Keratinocyte (primary cell): ENCODE measurements at regions not wholly inside any gene's neighbourhood (a gene's known extent, or its start where the extent isn't known, plus 50 kb on each side); places are given as distances from the start of the nearest gene placed in this dataset.
"Not testable (repeated sequence)": the region's sequence is repeated elsewhere in the genome, so short reads cannot be mapped to it uniquely, and the experiment has no call there.

Experiments
- DNase-seq: peaks from one replicate; pipeline ENCODE4 v3.0.0-alpha.2; 2011; ENCODE audit warnings: low read depth, missing footprints, low spot score
- FAIRE-seq: peaks from 2 replicates; lab custom pipeline; 2011; peaks lifted over from hg19 to GRCh38; lab: Jason Lieb, UNC
- H2AFZ ChIP-seq: 2 replicates; pipeline ENCODE4 v1.6.0; 2012; ENCODE audit warnings: low read length, control low read depth, inconsistent platforms; ENCODE audit not compliant: control insufficient read depth
- H3K27ac ChIP-seq: 2 replicates; pipeline ENCODE4 v1.5.1; 2011; ENCODE audit warnings: low read length; ENCODE audit not compliant: control insufficient read depth, insufficient read depth
- H3K27me3 ChIP-seq: 3 replicates; pipeline ENCODE4 v1.6.0; 2011; ENCODE audit warnings: low read length; ENCODE audit not compliant: control insufficient read depth, insufficient read depth; ENCODE audit errors: extremely low read depth
- H3K36me3 ChIP-seq, 2 experiments: 2 replicates in 1 of 2; 3 replicates in 1 of 2; pipeline ENCODE4 v1.5.1; 2011; ENCODE audit warnings: low read length in 2 of 2, mild to moderate bottlenecking in 1 of 2; ENCODE audit not compliant: control insufficient read depth in 2 of 2, insufficient read depth in 2 of 2; ENCODE audit errors: extremely low read depth in 1 of 2
- H3K4me1 ChIP-seq: 3 replicates; pipeline ENCODE4 v1.5.1; 2011; ENCODE audit warnings: low read length; ENCODE audit not compliant: control insufficient read depth, insufficient read depth; ENCODE audit errors: extremely low read depth
- H3K4me2 ChIP-seq: 3 replicates; pipeline ENCODE4 v1.6.0; 2011; ENCODE audit warnings: low read depth, low read length; ENCODE audit not compliant: control insufficient read depth, insufficient read depth; ENCODE audit errors: extremely low read depth
- H3K4me3 ChIP-seq, 3 experiments: fragments of 200-600 bp in 1 of 3; sonication (generic) in 1 of 3; 2 replicates in 2 of 3; 3 replicates in 1 of 3; pipeline ENCODE4 v1.5.1; 2011 to 2016; ENCODE audit warnings: low read length in 3 of 3, mild to moderate bottlenecking in 3 of 3, control low read depth in 2 of 3, inconsistent platforms in 1 of 3, low read depth in 1 of 3, mixed read lengths in 1 of 3, mixed run types in 1 of 3, moderate library complexity in 1 of 3; ENCODE audit not compliant: control insufficient read depth in 2 of 3, insufficient read depth in 2 of 3; ENCODE audit errors: extremely low read depth in 1 of 3
- H3K79me2 ChIP-seq: 2 replicates; pipeline ENCODE4 v1.6.0; 2012; ENCODE audit warnings: low read length; ENCODE audit not compliant: control insufficient read depth, insufficient read depth
- H3K9ac ChIP-seq: 3 replicates; pipeline ENCODE4 v1.6.0; 2011; ENCODE audit warnings: low read length; ENCODE audit not compliant: control insufficient read depth, insufficient read depth; ENCODE audit errors: extremely low read depth
- H3K9me1 ChIP-seq: 3 replicates; pipeline ENCODE4 v1.6.0; 2011; ENCODE audit warnings: low read length; ENCODE audit not compliant: control insufficient read depth, insufficient read depth; ENCODE audit errors: extremely low read depth
- H3K9me3 ChIP-seq: 2 replicates; pipeline ENCODE4 v1.5.1; 2012; ENCODE audit warnings: low read depth, low read length; ENCODE audit not compliant: control insufficient read depth
- H4K20me1 ChIP-seq: 3 replicates; pipeline ENCODE4 v1.6.0; 2011; ENCODE audit warnings: low read length; ENCODE audit not compliant: control insufficient read depth, insufficient read depth; ENCODE audit errors: extremely low read depth
- EZH2 ChIP-seq: IDR thresholded peaks from one replicate; pipeline ENCODE4 v1.6.1; 2012; ENCODE audit warnings: inconsistent platforms, mild to moderate bottlenecking, low read length, moderate library complexity
- dilution Hi-C: fragments of 300-500 bp; cut with MboI; formaldehyde crosslinking; loops from one replicate; pipeline ENCODE4 v1.7.0; 2020; ENCODE audit warnings: low sequenced_read_pairs; ENCODE audit not compliant: extremely low pct_ligation_motif_present
- TF ChIP-seq, protein P1 (sequence below), 3 experiments: IDR thresholded peaks in 1 of 3; conservative IDR thresholded peaks in 1 of 3; optimal IDR thresholded peaks in 1 of 3; 2 replicates in 2 of 3; 3 replicates in 1 of 3; pipeline versions ENCODE3 to v1.5.1; 2011; ENCODE audit warnings: low read length in 3 of 3, mild to moderate bottlenecking in 3 of 3, moderate library complexity in 2 of 3, control low read depth in 1 of 3, inconsistent platforms in 1 of 3; ENCODE audit not compliant: insufficient read depth in 2 of 3; ENCODE audit errors: extremely low read depth in 1 of 3

DNA sequence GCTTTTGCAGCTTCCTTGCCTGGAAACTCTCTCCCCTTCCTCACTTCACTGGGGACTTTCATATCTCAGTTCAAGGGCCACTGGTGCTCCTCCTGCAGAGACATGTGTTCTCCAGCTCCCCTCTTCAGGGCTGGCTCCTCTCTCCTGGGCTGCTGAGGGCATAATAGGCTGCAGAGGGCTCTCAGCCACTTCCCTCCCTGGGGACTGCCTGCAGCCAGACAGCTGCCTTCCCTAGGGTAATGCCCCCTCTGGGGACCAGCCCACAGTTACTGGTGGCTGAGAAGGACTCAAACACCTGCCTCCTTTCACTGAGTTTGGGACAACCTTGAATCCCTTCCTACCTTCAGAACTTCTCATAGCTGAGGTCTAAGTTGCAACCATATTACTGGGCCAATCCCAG is 104.8 kb upstream of the POU3F1 start:
- TF ChIP-seq, protein P1, sequence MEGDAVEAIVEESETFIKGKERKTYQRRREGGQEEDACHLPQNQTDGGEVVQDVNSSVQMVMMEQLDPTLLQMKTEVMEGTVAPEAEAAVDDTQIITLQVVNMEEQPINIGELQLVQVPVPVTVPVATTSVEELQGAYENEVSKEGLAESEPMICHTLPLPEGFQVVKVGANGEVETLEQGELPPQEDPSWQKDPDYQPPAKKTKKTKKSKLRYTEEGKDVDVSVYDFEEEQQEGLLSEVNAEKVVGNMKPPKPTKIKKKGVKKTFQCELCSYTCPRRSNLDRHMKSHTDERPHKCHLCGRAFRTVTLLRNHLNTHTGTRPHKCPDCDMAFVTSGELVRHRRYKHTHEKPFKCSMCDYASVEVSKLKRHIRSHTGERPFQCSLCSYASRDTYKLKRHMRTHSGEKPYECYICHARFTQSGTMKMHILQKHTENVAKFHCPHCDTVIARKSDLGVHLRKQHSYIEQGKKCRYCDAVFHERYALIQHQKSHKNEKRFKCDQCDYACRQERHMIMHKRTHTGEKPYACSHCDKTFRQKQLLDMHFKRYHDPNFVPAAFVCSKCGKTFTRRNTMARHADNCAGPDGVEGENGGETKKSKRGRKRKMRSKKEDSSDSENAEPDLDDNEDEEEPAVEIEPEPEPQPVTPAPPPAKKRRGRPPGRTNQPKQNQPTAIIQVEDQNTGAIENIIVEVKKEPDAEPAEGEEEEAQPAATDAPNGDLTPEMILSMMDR (optimal IDR thresholded peaks at IDR 0.05 in 1 of 3, IDR thresholded peaks at IDR 0.05 in 1 of 3, conservative IDR thresholded peaks at IDR 0.05 in 1 of 3; ENCODE audit: extremely low read depth in 1 of 3, insufficient read depth in 2 of 3, low read length in 3 of 3) = no peak
- no peak for TF ChIP-seq EZH2
- no peak for FAIRE-seq
- H3K4me3 ChIP-seq = no peak overlapping the region
- no peaks in the 10 kb centered on the region for H3K9me3 ChIP-seq
- no peak overlapping the region for H3K9ac ChIP-seq
- DNase-seq = no peak
- H3K79me2 ChIP-seq = no peaks in the 10 kb centered on the region
- no peaks in the 10 kb centered on the region for H3K4me1 ChIP-seq
- no peaks in the 10 kb centered on the region for H4K20me1 ChIP-seq
- H3K27me3 ChIP-seq = no peaks in the 10 kb centered on the region
- H3K27ac ChIP-seq = no peak overlapping the region
- H2AFZ ChIP-seq = no peak overlapping the region
- dilution Hi-C loops = no loop called here
- no peaks in the 10 kb centered on the region for H3K36me3 ChIP-seq
- H3K9me1 ChIP-seq = no peaks in the 10 kb centered on the region
- H3K4me2 ChIP-seq = no peak overlapping the region

DNA sequence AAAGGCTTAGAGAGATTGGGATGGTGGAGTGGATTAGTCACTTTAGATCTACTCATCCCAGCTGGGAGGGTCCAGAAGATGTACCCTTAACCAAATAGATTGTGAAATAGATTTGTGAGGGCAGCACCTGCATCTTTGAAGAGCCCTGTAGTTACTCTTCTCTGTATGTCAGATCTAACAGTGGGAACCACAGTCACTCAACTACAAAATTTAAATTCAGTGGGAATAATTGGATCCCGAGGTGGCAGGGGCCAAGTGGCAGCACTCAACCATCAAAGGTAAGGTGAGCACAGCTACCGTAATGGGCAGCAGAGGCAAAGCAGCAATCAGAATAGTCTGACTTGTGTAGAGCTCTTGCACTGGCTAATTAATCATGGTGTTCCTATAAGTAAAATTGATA is 99.5 kb upstream of the POU3F1 start:
- FAIRE-seq, H3K9me3 ChIP-seq: not testable (repeated sequence)

DNA sequence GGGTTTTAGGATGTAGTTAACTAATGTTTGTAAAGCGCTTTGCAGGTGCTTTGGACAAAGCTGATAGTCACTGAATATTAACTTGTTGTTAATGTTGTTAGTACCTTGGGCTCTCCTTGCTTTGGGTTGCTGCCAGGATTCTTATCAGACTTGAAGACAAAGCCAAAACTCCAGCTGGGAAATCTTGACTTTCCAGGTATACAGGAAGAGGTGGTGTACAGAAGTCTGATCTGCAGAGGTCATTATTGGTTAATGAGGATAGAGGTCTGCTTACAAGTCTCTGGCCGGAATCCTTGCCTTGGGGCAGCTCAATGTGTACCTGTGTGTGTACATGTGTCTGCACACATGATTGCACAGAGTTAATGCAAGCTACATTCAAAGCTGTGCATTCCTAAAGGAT is 96.0 kb upstream of the POU3F1 start:
- dilution Hi-C loops = no loop called here
- H3K4me2 ChIP-seq = no peak overlapping the region
- peak; percentile 26 for FAIRE-seq

More for the DNA sequence above, 99.5 kb upstream of the POU3F1 start:
- H2AFZ ChIP-seq, H3K36me3 ChIP-seq, H3K9me1 ChIP-seq, H3K9ac ChIP-seq, H4K20me1 ChIP-seq, H3K27ac ChIP-seq, H3K4me2 ChIP-seq, H3K79me2 ChIP-seq, H3K4me1 ChIP-seq, H3K4me3 ChIP-seq, DNase-seq, dilution Hi-C loops, H3K27me3 ChIP-seq: not testable (repeated sequence)

More for the DNA sequence above, 96.0 kb upstream of the POU3F1 start:
- Histone ChIP-seq H3K79me2 (no peaks in the 10 kb centered on the region), H3K4me1 (peaks cover 20% of the 10 kb centered on the region), H3K36me3 (no peaks in the 10 kb centered on the region), H3K4me3 (no peak overlapping the region), H3K9me3 (no peaks in the 10 kb centered on the region), H3K27ac (no peak overlapping the region), H3K27me3 (no peaks in the 10 kb centered on the region), H2AFZ (no peak overlapping the region), H4K20me1 (no peaks in the 10 kb centered on the region), H3K9me1 (no peaks in the 10 kb centered on the region), H3K9ac (no peak overlapping the region)
- DNase-seq = no peak
- TF ChIP-seq, protein P1 (optimal IDR thresholded peaks at IDR 0.05 in 1 of 3, IDR thresholded peaks at IDR 0.05 in 1 of 3, conservative IDR thresholded peaks at IDR 0.05 in 1 of 3; ENCODE audit: extremely low read depth in 1 of 3, insufficient read depth in 2 of 3, low read length in 3 of 3) = no peak
- no peak for TF ChIP-seq EZH2
